ENCODE measurements at regions not wholly inside any gene's neighbourhood (a gene's known extent, or its start where the extent isn't known, plus 50 kb on each side); places are given as distances from the start of the nearest gene placed in this dataset.

DNA sequence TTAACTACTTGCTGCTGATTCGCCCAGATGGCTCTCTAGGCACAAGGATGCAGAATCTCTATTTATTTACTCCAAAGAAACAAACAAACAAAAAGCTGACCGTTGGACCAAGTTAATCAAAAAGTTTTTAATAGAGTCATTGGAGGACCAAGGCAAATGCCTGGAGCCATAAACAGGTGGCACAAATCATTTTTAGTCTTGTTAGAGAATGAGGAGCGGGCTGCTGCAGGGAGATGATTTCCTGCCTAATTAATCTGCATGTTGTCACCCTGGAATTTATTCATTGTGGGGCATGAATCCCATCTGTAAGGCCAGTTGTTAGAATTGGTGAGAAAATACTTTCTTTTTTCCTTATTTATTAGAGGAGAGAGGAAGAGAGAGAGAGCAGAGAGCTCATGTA is 147.4 kb upstream of the GATB start:
- TF ChIP-seq, protein P1, sequence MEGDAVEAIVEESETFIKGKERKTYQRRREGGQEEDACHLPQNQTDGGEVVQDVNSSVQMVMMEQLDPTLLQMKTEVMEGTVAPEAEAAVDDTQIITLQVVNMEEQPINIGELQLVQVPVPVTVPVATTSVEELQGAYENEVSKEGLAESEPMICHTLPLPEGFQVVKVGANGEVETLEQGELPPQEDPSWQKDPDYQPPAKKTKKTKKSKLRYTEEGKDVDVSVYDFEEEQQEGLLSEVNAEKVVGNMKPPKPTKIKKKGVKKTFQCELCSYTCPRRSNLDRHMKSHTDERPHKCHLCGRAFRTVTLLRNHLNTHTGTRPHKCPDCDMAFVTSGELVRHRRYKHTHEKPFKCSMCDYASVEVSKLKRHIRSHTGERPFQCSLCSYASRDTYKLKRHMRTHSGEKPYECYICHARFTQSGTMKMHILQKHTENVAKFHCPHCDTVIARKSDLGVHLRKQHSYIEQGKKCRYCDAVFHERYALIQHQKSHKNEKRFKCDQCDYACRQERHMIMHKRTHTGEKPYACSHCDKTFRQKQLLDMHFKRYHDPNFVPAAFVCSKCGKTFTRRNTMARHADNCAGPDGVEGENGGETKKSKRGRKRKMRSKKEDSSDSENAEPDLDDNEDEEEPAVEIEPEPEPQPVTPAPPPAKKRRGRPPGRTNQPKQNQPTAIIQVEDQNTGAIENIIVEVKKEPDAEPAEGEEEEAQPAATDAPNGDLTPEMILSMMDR (IDR thresholded peaks at IDR 0.05; ENCODE audit: low read length), result no peak
- no peak for TF ChIP-seq EZH2 (optimal IDR thresholded peaks at IDR 0.05; ENCODE audit: low read depth, low read length)
